ENCODE measurements at regions not wholly inside any gene's neighbourhood (a gene's known extent, or its start where the extent isn't known, plus 50 kb on each side); places are given as distances from the start of the nearest gene placed in this dataset.

GRCh38 chr20:4074877-4075455, 59.6 kb upstream of the RNF24 start:
- H3K27ac Mint-ChIP-seq, result no peak overlapping the region; the same call in 1 of the 2 replicates
- ATAC-seq, result no peak
- no peaks in the 10 kb centered on the region for H3K79me2 ChIP-seq (replicated peaks; ENCODE audit: insufficient read depth)

DNA sequence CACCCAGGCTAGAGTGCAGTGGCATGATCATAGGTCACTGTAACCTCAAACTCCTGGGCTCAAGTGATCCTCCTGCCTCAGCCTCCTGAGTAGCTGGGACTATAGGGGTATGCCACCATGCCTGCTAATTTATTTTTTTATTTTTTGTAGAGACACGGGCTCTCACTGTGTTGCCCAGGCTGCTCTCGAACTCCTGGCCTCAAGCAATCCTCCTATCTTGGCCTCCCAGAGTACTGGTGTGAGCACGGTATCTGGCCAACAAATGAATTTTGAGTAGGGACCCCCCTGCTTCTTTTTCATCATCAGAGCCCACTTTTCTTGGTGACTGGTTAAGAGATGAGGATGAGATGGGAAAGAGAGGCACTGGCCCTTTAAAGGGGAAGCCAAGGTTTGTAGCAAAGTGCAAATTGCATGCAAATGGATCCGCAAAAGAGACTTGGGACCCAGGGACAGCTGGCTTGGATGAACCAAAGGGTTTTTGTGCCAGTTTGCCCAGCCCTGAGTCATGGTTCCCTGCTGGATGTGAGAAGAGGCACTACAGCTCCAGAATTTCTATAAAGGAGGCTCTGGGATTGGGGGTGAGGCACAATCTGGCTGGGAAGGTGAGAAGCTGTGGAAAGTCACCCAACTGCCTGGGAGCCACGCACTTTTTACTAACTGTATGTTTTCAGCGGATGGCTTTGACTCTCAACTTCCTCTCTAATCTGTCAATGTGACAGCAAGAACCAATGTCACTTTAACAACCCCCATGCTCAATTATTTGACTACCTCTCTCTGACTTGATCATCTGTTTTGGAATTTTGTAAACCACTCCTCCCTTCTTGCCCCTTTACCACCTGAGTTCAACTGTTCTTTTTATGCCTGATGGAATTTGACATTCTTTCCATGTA, 58.7 kb upstream of the RNF24 start:
- Histone ChIP-seq H3K4me1 (ENCODE audit: insufficient read depth) (peaks cover 7% of the 10 kb centered on the region; the same call in 1 of the 2 replicates), H3K4me3 (no peak overlapping the region), H4K20me1 (replicated peaks; ENCODE audit: insufficient read depth) (no peaks in the 10 kb centered on the region), H2AFZ (peak overlapping the region; percentile 57; the same call in 1 of the 2 replicates), H3K9me2 (ENCODE audit: insufficient read depth) (no peaks in the 10 kb centered on the region), H3F3A (replicated peaks; ENCODE audit: low read depth) (no peaks in the 10 kb centered on the region), H3K27ac (ENCODE audit: low read depth) (no peak overlapping the region), H3K36me3 (ENCODE audit: insufficient read depth) (no peaks in the 10 kb centered on the region), H3K27me3 (ENCODE audit: insufficient read depth) (no peaks in the 10 kb centered on the region), H3K4me2 (peak overlapping the region; percentile 60), H3K79me2 (replicated peaks; ENCODE audit: insufficient read depth) (no peaks in the 10 kb centered on the region)
- H3K36me3 Mint-ChIP-seq (ENCODE audit: low read depth), result no peaks in the 10 kb centered on the region
- peak overlapping the region; percentile 0; the same call in 1 of the 3 replicates for H3K4me3 Mint-ChIP-seq
- peaks cover 21% of the 10 kb centered on the region for H3K4me1 Mint-ChIP-seq
- peaks cover 8% of the 10 kb centered on the region for H3K27me3 Mint-ChIP-seq (ENCODE audit: insufficient read depth, low read depth, poor library complexity)
- no peaks in the 10 kb centered on the region for H3K9me3 Mint-ChIP-seq
- peak; percentile 47 for DNase-seq (ENCODE audit: low spot score)
- no peak overlapping the region for H3K27ac Mint-ChIP-seq
- ATAC-seq, result no peak
- TF ChIP-seq NANOG (IDR thresholded peaks at IDR 0.05; ENCODE audit: borderline replicate concordance) (no peak), ZNF331 (CRISPR knock-in tag; IDR thresholded peaks at IDR 0.05; ENCODE audit: low read depth) (no peak), CTCF (conservative IDR thresholded peaks at IDR 0.05; ENCODE audit: low read depth in 2 of 2) (no peak), JUNB (IDR thresholded peaks at IDR 0.05; ENCODE audit: unreplicated experiment) (no peak), STAT1 (IDR thresholded peaks at IDR 0.05; ENCODE audit: unreplicated experiment) (no peak), EZH2phosphoT487 (IDR thresholded peaks at IDR 0.05; ENCODE audit: unreplicated experiment) (no peak)

More at GRCh38 chr20:4074877-4075455, 59.6 kb upstream of the RNF24 start:
- Histone ChIP-seq H3K4me1 (ENCODE audit: insufficient read depth) (peaks cover 7% of the 10 kb centered on the region; the same call in 1 of the 2 replicates), H2AFZ (peak overlapping the region; percentile 57; the same call in 1 of the 2 replicates), H4K20me1 (replicated peaks; ENCODE audit: insufficient read depth) (no peaks in the 10 kb centered on the region), H3K27me3 (ENCODE audit: insufficient read depth) (no peaks in the 10 kb centered on the region), H3K4me3 (no peak overlapping the region), H3K27ac (ENCODE audit: low read depth) (no peak overlapping the region), H3K4me2 (no peak overlapping the region; the same call in 1 of the 2 replicates), H3K9me2 (ENCODE audit: insufficient read depth) (no peaks in the 10 kb centered on the region), H3K36me3 (ENCODE audit: insufficient read depth) (no peaks in the 10 kb centered on the region), H3F3A (replicated peaks; ENCODE audit: low read depth) (no peaks in the 10 kb centered on the region)
- Mint-ChIP-seq H3K9me3 (no peaks in the 10 kb centered on the region), H3K36me3 (ENCODE audit: low read depth) (no peaks in the 10 kb centered on the region), H3K4me1 (peaks cover 21% of the 10 kb centered on the region), H3K4me3 (no peak overlapping the region), H3K27me3 (ENCODE audit: insufficient read depth, low read depth, poor library complexity) (peaks cover 8% of the 10 kb centered on the region)
- TF ChIP-seq ZNF114 (CRISPR knock-in tag; IDR thresholded peaks at IDR 0.05), result no peak
- no peak for TF ChIP-seq STAT1 (IDR thresholded peaks at IDR 0.05; ENCODE audit: unreplicated experiment)
- peak; percentile 10 to 16; a peak in 1 of 4 replicates for TF ChIP-seq CTCF (conservative IDR thresholded peaks at IDR 0.05; ENCODE audit: low read depth in 2 of 2)
- DNase-seq (ENCODE audit: low spot score), result no peak

Data from GM23338 (cell line).